Liver (tissue), 8 donors: ENCODE measurements at regions not wholly inside any gene's neighbourhood (a gene's known extent, or its start where the extent isn't known, plus 50 kb on each side); places are given as distances from the start of the nearest gene placed in this dataset.

Experiments used
- DNase-seq: peaks from one replicate; pipeline ENCODE4 v3.0.0-alpha.2; 2017; ENCODE audit warnings: low spot score
- H3K27ac ChIP-seq, 2 donors: one replicate each; pipeline ENCODE4 v1.7.0; 2013; ENCODE audit warnings: inconsistent platforms in 2 of 2, low read length in 2 of 2, control low read depth in 1 of 2, low read depth in 1 of 2, mild to moderate bottlenecking in 1 of 2
- H3K27me3 ChIP-seq, 4 donors: one replicate each; pipeline versions ENCODE4 v1.6.1 to v1.7.0; 2013; ENCODE audit warnings: low read length in 3 of 4, inconsistent platforms in 1 of 4, mild to moderate bottlenecking in 1 of 4, moderate library complexity in 1 of 4; ENCODE audit not compliant: control insufficient read depth in 4 of 4, insufficient read depth in 4 of 4
- H3K36me3 ChIP-seq, 4 donors: one replicate each; pipeline versions ENCODE4 v1.6.1 to v1.7.0; 2013; ENCODE audit warnings: low read length in 3 of 4, mild to moderate bottlenecking in 3 of 4, low read depth in 1 of 4, moderate library complexity in 1 of 4; ENCODE audit not compliant: control insufficient read depth in 4 of 4, insufficient read depth in 3 of 4
- H3K4me1 ChIP-seq, 4 donors: one replicate each; pipeline versions ENCODE4 v1.6.1 to v1.7.0; 2013; ENCODE audit warnings: low read length in 3 of 4, mild to moderate bottlenecking in 3 of 4, moderate library complexity in 1 of 4; ENCODE audit not compliant: control insufficient read depth in 4 of 4, insufficient read depth in 4 of 4
- H3K4me3 ChIP-seq, 3 donors: one replicate each; pipeline versions ENCODE4 v1.6.1 to v1.7.0; 2013; ENCODE audit warnings: low read length in 3 of 3, control low read depth in 1 of 3, low read depth in 1 of 3, mild to moderate bottlenecking in 1 of 3
- H3K9ac ChIP-seq, 2 donors: one replicate each; pipeline ENCODE4 v1.7.0; 2013; ENCODE audit warnings: low read length in 2 of 2, mild to moderate bottlenecking in 2 of 2, moderate library complexity in 2 of 2, control low read depth in 1 of 2, low read depth in 1 of 2
- H3K9me3 ChIP-seq, 4 donors: one replicate each; pipeline versions ENCODE4 v1.6.1 to v1.7.0; 2013; ENCODE audit warnings: low read length in 3 of 4; ENCODE audit not compliant: control insufficient read depth in 4 of 4
- ATF3 ChIP-seq: IDR thresholded peaks from 2 replicates; pipeline ENCODE4 v1.6.1; 2016; ENCODE audit warnings: antibody characterized with exemption
- CTCF ChIP-seq: fragments of 150-350 bp; IDR thresholded peaks from 2 replicates; pipeline ENCODE4 v1.5.1; 2017; ENCODE audit warnings: improper control_type of control experiment, low read depth, low read length; ENCODE audit not compliant: missing input control
- EGR1 ChIP-seq, 2 donors: IDR thresholded peaks; 2 replicates each; pipeline ENCODE4 v1.6.1; 2016 to 2018; ENCODE audit warnings: antibody characterized with exemption in 2 of 2, low read depth in 2 of 2
- FOXA1 ChIP-seq: IDR thresholded peaks from 2 replicates; pipeline ENCODE4 v1.6.1; 2016; ENCODE audit warnings: antibody characterized with exemption
- FOXA2 ChIP-seq: IDR thresholded peaks from 2 replicates; pipeline ENCODE4 v1.6.1; 2016; ENCODE audit warnings: antibody characterized with exemption
- GABPA ChIP-seq, 2 donors: IDR thresholded peaks in 1 of 2; conservative IDR thresholded peaks in 1 of 2; 2 replicates each; pipeline ENCODE4 v1.6.1; 2016; ENCODE audit warnings: antibody characterized with exemption in 2 of 2, mild to moderate bottlenecking in 1 of 2, moderate library complexity in 1 of 2
- HNF4A ChIP-seq, 2 donors: conservative IDR thresholded peaks; 2 replicates each; pipeline ENCODE4 v1.6.1; 2016; ENCODE audit warnings: antibody characterized with exemption in 2 of 2, mild to moderate bottlenecking in 2 of 2
- HNF4G ChIP-seq: IDR thresholded peaks from 2 replicates; pipeline ENCODE4 v1.6.1; 2016; ENCODE audit warnings: antibody characterized with exemption
- JUND ChIP-seq, 2 donors: IDR thresholded peaks; 2 replicates each; pipeline ENCODE4 v1.6.1; 2016; ENCODE audit warnings: antibody characterized with exemption in 2 of 2
- MAX ChIP-seq: IDR thresholded peaks from 2 replicates; pipeline ENCODE4 v1.6.1; 2016; ENCODE audit warnings: antibody characterized with exemption
- NR2F2 ChIP-seq: IDR thresholded peaks from 2 replicates; pipeline ENCODE4 v1.6.1; 2016; ENCODE audit warnings: antibody characterized with exemption
- RAD21 ChIP-seq, 2 donors: IDR thresholded peaks; 2 replicates each; pipeline ENCODE4 v1.6.1; 2016; ENCODE audit warnings: antibody characterized with exemption in 2 of 2, mild to moderate bottlenecking in 2 of 2
- REST ChIP-seq: IDR thresholded peaks from 2 replicates; pipeline ENCODE4 v1.6.1; 2016; ENCODE audit warnings: antibody characterized with exemption, mild to moderate bottlenecking
- RXRA ChIP-seq, 2 donors: IDR thresholded peaks; 2 replicates each; pipeline ENCODE4 v1.6.1; 2017 to 2018; ENCODE audit warnings: antibody characterized with exemption in 2 of 2, mild to moderate bottlenecking in 1 of 2
- SP1 ChIP-seq: IDR thresholded peaks from 2 replicates; pipeline ENCODE4 v1.6.1; 2018; ENCODE audit warnings: antibody characterized with exemption, mild to moderate bottlenecking
- TAF1 ChIP-seq: conservative IDR thresholded peaks from 2 replicates; pipeline ENCODE4 v1.6.1; 2016; ENCODE audit warnings: antibody characterized with exemption, mild to moderate bottlenecking
- YY1 ChIP-seq: IDR thresholded peaks from 2 replicates; pipeline ENCODE4 v1.6.1; 2016; ENCODE audit warnings: antibody characterized with exemption, mild to moderate bottlenecking
- ZBTB33 ChIP-seq: IDR thresholded peaks from 2 replicates; pipeline ENCODE4 v1.6.1; 2016; ENCODE audit warnings: antibody characterized with exemption
- WGBS: extraction: QIAGEN DNeasy Blood & Tissue Kit; methylation state at CpG from one replicate; pipeline ENCODE4 v1.1.7; 2013; 5-methylcytosine and 5-hydroxymethylcytosine counted together
- donor health status: healthy.
- donor health status: healthy.
- donor health status: healthy.
- donor health status: healthy.
- donor health status: healthy.

- TF ChIP-seq GABPA (IDR thresholded peaks at IDR 0.05 in 1 of 2, conservative IDR thresholded peaks at IDR 0.05 in 1 of 2): no peak
- no peak for TF ChIP-seq HNF4G
- TF ChIP-seq CTCF: peak; percentile 88
- TF ChIP-seq NR2F2: no peak
- TF ChIP-seq ATF3: no peak
- no peak for TF ChIP-seq TAF1
- TF ChIP-seq REST: no peak
- TF ChIP-seq EGR1 (IDR thresholded peaks at IDR 0.05; ENCODE audit: low read depth in 2 of 2): no peak
- TF ChIP-seq RAD21 (IDR thresholded peaks at IDR 0.05): peak; percentile 95 to 98
- no peak for TF ChIP-seq FOXA1
- TF ChIP-seq RXRA (IDR thresholded peaks at IDR 0.05): no peak
- no peak for TF ChIP-seq FOXA2
- TF ChIP-seq MAX: no peak
- no peak for TF ChIP-seq ZBTB33
- TF ChIP-seq YY1: peak; percentile 45
- TF ChIP-seq HNF4A (conservative IDR thresholded peaks at IDR 0.05): no peak
- no peak for TF ChIP-seq JUND (IDR thresholded peaks at IDR 0.05)
- no peak for TF ChIP-seq SP1
- Histone ChIP-seq H3K4me1 (peaks cover 0 to 34% (median 11%) of the 10 kb centered on the region in 4 donors), H3K9ac (peak overlapping the region in 1 of 2 donors; percentile 5), H3K27ac (no peak overlapping the region), H3K4me3 (no peak overlapping the region), H3K36me3 (no peaks in the 10 kb centered on the region), H3K27me3 (no peaks in the 10 kb centered on the region), H3K9me3 (no peaks in the 10 kb centered on the region)
- WGBS: 33% methylated on average over 11 of the region's 11 CpGs
- DNase-seq: no peak
Measured at GRCh38 chr16:51982715-51983680, 563.9 kb downstream of the TOX3 start.
